NCI-H460 (cell line): ENCODE measurements at regions not wholly inside any gene's neighbourhood (a gene's known extent, or its start where the extent isn't known, plus 50 kb on each side); places are given as distances from the start of the nearest gene placed in this dataset.
"Not testable (repeated sequence)": the region's sequence is repeated elsewhere in the genome, so short reads cannot be mapped to it uniquely, and the experiment has no call there.

Source experiments
- DNase-seq: peaks from one replicate; pipeline ENCODE4 v3.0.0-alpha.2; 2016; ENCODE audit warnings: low read depth; ENCODE audit errors: extremely low read depth

GRCh38 chr9:12988258-12988657, 213.4 kb downstream of the LURAP1L start:
- no peak for DNase-seq

- no peak for DNase-seq
Measured at GRCh38 chr9:12989669-12990068, 214.8 kb downstream of the LURAP1L start.

GRCh38 chr9:12993466-12993865, 218.6 kb downstream of the LURAP1L start:
- no peak for DNase-seq

- DNase-seq, result no peak
Measured at GRCh38 chr9:12997009-12997408, 222.2 kb downstream of the LURAP1L start.

- no peak for DNase-seq
Measured at GRCh38 chr9:13001989-13002580, 227.3 kb downstream of the LURAP1L start.

GRCh38 chr9:13002740-13003139, 227.9 kb downstream of the LURAP1L start:
- DNase-seq, result no peak

- DNase-seq, result no peak
Measured at GRCh38 chr9:13009871-13010270, 235.1 kb downstream of the LURAP1L start.

GRCh38 chr9:13013991-13014883, 239.4 kb downstream of the LURAP1L start:
- DNase-seq, result no peak

- DNase-seq, result no peak
Measured at GRCh38 chr9:13017260-13017659, 242.4 kb downstream of the LURAP1L start.

GRCh38 chr9:13020146-13021040, 245.6 kb downstream of the LURAP1L start:
- DNase-seq, result no peak

- no peak for DNase-seq
Measured at GRCh38 chr9:13022756-13023155, 247.9 kb downstream of the LURAP1L start.

GRCh38 chr9:13023498-13023897, 248.7 kb downstream of the LURAP1L start:
- DNase-seq, result no peak

- no peak for DNase-seq
Measured at GRCh38 chr9:13026956-13027355, 252.1 kb downstream of the LURAP1L start.

GRCh38 chr9:13027879-13028278, 251.6 kb downstream of the MPDZ start:
- no peak for DNase-seq

GRCh38 chr9:13032585-13032984, 246.9 kb downstream of the MPDZ start:
- DNase-seq, result no peak

- peak; percentile 37 for DNase-seq
Measured at GRCh38 chr9:13033959-13034693, 245.4 kb downstream of the MPDZ start.

GRCh38 chr9:13034694-13035002, 244.8 kb downstream of the MPDZ start:
- DNase-seq, result no peak

GRCh38 chr9:13035822-13036221, 243.7 kb downstream of the MPDZ start:
- no peak for DNase-seq

- not testable (repeated sequence) for DNase-seq
Measured at GRCh38 chr9:13037808-13038207, 241.7 kb downstream of the MPDZ start.

GRCh38 chr9:13047827-13048587, 231.5 kb downstream of the MPDZ start:
- no peak for DNase-seq
